CD4-positive, alpha-beta T cell treated with Interleukin-1 beta for 1 hour (primary cell): ENCODE measurements at regions not wholly inside any gene's neighbourhood (a gene's known extent, or its start where the extent isn't known, plus 50 kb on each side); places are given as distances from the start of the nearest gene placed in this dataset.
"Not testable (repeated sequence)": the region's sequence is repeated elsewhere in the genome, so short reads cannot be mapped to it uniquely, and the experiment has no call there.

Source experiments
- DNase-seq, 2 donors: peaks; one replicate each; pipeline ENCODE4 v3.0.0-alpha.2; 2020 to 2022

DNA sequence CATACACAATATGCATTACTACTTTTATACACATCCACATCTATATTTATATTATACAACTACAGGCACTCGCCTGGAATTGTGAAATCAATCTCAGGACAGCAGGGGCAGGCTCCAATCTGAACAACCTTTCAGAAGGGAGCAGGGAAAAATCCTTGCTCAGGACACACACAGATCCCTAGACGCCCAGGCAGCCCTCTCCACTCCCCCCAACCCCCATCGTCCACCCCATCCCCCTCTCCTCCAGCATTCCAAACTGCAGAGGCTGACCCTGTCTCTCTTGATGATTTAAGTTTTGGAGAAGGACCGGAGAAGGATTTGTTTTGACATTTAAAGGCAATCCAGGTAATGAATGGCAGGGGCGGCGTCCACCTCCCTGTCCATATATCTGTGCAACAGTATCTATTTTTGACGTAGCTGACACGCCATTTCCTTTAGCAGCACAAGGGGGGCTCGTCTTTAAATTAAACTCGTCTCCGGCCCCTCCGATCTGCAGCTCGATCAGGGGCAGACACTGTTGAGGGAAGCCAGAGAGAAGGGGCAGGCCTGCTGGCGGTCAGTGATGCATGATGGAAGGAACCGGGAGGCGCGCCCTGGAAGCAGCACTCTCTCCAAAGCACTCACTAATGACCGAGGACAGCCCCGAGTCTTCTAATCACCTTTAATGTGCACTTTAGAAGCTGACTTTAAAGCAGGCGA is 95.0 kb upstream of the TBX5 start:
- DNase-seq, result no peak

- no peak for DNase-seq
Observed at GRCh38 chr12:114500131-114500530, 94.2 kb upstream of the TBX5 start.

DNA sequence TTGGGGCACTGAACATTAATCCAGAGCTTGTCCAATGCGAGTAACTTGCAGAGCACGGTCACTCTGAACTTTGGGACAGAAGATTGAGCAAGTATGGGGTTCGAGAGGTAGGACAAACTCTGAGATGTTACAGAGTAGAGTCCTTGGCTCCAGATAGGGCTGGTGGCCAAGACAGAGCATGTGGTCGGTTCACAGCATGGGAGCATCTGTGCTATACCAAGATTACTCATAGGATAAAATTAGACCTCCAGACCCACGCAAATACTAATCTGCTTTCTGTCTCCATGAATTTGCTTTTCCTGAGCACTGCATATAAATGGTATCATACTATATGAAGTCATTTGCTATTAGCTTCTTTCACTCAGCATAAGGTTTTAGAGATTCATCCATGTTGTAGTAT is 93.4 kb upstream of the TBX5 start:
- no peak for DNase-seq

DNA sequence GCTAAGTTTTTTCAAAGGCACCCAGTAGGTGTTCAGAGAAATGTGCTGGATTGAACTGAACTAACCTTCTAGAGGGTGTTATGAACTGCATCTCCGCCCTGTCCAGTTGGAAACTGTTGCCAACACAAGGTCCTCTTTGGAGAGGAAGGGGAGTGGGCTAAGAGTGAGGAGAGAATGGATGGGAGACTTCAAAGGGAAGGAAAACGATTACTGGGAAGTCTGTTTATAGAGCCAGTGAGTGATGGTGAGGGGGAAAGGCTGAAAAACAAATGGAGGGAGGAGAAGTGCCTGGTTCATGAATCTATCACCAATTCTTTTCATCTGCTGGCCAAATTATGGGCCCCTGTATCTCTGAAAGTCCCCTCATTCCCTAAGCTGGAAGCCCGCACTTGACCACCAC is 86.0 kb upstream of the TBX5 start:
- DNase-seq, result no peak

GRCh38 chr12:114484822-114485459 is 79.0 kb upstream of the TBX5 start:
- DNase-seq, result not testable (repeated sequence)

GRCh38 chr12:114483996-114484395 is 78.1 kb upstream of the TBX5 start:
- DNase-seq, result no peak

GRCh38 chr12:114481200-114481535 is 75.2 kb upstream of the TBX5 start:
- DNase-seq, result no peak

DNA sequence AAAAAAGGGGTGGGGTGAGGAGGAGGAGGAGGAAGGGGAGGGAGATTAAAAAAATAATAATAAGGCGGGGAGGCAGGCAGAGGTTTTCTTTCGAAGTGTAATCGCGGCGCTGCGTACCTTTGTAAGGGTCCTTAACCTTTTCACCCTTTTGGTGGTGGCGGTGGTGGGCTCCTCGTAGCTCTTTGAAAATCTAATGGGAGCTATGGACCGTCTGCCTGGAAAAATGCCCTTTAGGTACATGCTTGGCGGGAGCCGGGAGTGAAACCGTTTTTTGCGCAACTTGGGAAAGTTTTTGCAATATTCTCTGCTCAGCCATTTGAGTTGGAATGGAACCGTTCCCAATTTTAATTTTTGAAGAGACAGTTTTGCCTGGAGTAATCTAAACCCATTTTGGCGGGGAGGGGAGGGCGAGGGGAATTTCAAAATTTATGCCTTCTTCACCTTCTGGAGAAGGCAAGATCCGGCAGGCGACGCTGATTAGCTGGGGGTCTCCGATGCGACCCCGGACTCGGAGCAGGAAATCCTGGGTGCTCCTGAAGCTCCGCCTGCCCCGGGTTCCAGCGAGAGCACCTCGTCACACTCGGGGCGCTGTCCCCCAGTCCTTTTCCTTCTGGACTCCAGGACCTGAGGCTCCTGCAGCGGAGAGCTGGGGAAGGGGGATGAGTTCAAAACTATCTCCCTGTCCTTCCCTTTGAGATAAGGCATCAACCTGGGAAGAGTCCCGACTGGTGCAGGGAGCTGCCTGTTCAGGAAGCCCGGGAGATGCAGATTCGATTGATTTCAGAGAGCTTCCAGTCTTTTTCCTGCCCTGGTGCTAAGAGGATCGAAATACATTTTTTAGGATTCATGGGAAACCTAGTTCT is 74.6 kb upstream of the TBX5 start:
- no peak for DNase-seq

GRCh38 chr12:114479831-114480230 is 73.9 kb upstream of the TBX5 start:
- DNase-seq, result no peak

GRCh38 chr12:114478865-114479264 is 72.9 kb upstream of the TBX5 start:
- DNase-seq, result no peak

DNA sequence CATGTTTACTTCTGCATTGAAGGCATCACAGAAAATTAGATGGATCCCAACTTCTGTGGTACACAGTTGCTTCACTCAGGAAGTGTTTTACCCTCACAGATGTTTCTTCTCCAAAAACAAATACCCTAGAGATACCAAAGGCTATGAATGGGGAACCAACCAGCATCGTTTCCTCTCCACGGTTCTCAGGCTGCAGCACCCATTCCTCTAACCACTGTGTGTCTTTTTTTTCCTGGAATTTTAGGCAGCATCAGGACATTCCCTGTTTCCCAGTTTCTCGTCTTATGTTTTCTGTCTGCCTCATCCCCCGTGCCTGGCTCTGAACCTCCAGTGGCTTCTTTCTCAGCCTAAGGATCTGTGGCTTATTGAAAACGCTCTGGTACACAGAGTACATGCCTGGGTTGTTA is 72.0 kb upstream of the TBX5 start:
- DNase-seq, result no peak

GRCh38 chr12:114476159-114476558 is 70.2 kb upstream of the TBX5 start:
- no peak for DNase-seq

- no peak for DNase-seq
Observed at GRCh38 chr12:114473717-114474116, 67.8 kb upstream of the TBX5 start.

DNA sequence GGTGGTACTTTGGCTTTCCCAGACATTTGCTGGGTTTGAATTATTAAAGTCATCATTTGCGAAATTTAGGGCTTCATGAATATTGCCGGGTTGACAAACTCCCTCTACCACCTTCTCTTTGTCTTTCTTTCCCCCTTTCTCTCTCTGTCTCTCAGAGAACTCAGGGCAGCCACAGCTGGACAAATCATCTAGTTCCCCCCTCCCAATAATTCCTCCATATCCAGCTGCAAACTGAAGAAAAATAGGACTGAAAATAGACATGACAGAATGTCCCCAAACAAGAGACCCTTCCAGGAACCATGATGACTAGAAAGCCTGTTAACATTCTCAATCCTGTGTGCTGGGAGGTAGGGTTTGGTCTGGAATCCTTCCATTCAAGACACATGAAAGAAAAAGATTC is 67.1 kb upstream of the TBX5 start:
- DNase-seq, result no peak

DNA sequence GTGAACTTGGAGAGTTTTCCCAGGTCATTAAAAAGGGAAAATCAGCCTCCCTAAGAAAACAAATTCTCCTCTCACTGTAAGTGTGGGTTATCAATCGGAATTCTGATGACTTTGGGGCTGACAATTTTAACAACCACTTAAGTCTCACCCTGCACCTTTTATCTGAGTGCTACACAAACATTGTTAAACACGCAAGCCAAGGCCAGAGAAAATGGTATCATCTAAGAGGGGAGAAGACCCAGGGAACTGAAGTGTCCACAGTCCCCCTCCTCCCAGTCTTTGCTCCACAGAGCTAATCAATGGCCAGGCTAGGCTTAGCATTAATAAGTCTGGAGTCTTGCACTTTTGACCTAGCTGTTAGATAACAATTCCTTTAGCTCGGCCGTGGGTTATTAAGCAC is 51.7 kb upstream of the TBX5 start:
- no peak for DNase-seq
